NCI-H128 (cell line): ENCODE measurements at regions not wholly inside any gene's neighbourhood (a gene's known extent, or its start where the extent isn't known, plus 50 kb on each side); places are given as distances from the start of the nearest gene placed in this dataset.

Source experiments
- DNase-seq: peaks from one replicate; lab custom pipeline; 2025; ENCODE audit not compliant: unreplicated experiment; lab: John Stamatoyannopoulos, UW

GRCh38 chr18:61153571-61153970 lies 179.7 kb upstream of the CDH20 start:
- no peak for DNase-seq

DNA sequence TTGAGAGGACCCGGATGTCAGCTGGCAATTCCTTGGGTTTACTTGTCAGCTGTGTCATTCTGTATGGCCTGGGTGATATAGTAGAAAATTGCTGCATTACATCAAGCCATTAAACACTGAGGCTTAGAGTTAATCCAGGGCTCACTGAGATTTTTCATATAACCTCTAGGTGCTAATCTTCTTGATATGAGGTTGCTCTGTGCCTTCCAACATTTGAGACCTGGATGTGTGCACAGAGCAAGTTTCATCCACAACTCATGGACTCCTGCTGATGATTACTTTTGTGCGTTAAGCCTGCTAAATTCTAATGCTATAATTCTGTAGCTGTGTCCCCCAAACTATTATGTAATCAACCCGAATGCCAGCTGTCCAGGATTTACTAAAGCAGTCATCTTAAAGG lies 178.4 kb upstream of the CDH20 start:
- no peak for DNase-seq

- no peak for DNase-seq
Observed at GRCh38 chr18:61155586-61155985, 177.6 kb upstream of the CDH20 start.

- no peak for DNase-seq
Observed at GRCh38 chr18:61157451-61157850, 175.8 kb upstream of the CDH20 start.

DNA sequence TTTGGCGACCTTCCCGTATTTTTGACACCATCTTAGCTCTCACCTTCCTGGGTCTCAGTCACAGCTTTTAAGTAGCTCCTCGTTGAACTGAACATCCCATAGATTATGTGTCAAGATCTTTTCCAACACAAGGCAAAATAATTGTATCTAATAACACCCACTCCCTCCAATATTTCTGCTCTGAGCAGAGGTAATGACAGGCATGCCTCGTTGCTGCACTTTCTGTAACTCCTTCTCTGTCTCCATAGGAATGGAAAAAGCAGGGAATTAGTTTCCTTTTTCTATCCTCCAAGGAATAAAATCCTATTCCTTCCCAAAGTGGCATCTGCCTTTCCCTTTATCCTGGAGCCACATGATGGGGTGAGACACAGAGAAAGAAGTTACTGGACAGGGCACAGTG lies 174.0 kb upstream of the CDH20 start:
- DNase-seq = no peak

- no peak for DNase-seq
Observed at GRCh38 chr18:61164321-61164720, 168.9 kb upstream of the CDH20 start.

GRCh38 chr18:61167902-61168301 lies 165.3 kb upstream of the CDH20 start:
- DNase-seq = no peak

DNA sequence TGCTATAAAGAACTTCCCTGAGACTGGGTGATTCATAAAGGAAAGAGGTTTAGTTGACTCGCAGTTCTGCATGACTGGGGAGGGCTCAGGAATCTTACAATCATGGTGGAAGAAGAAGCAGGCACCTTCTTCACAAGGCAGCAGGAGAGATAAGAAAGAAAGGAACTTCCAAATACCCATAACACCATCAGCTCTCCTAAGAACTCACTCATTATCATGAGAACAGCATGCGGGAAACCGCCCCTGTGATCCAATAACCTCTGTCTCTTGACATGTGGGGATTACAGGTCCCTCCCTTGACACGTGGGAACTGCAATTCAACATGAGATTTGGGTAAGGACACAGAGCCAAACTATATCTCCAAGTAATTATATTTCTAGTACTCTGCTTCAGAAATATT lies 163.8 kb upstream of the CDH20 start:
- no peak for DNase-seq

DNA sequence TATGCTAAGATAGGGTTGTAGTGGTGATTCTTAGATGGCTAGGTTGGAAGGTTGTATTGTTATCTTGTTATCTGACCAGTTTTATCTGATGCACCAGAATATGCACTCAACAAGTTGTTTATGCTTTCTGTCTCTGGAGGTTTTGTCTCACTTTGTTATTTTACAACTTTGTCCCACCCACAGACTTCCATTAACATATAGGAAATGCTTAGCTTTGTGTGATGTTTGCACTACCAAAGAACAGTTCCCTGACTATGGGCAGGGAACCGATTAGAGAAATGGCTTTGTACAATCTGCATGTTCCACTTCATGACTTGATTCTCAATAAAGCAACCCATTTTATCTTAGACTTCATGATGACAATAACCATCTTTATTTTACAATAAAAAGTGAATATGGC lies 160.6 kb upstream of the CDH20 start:
- DNase-seq = no peak

GRCh38 chr18:61173554-61173953 lies 159.7 kb upstream of the CDH20 start:
- no peak for DNase-seq

DNA sequence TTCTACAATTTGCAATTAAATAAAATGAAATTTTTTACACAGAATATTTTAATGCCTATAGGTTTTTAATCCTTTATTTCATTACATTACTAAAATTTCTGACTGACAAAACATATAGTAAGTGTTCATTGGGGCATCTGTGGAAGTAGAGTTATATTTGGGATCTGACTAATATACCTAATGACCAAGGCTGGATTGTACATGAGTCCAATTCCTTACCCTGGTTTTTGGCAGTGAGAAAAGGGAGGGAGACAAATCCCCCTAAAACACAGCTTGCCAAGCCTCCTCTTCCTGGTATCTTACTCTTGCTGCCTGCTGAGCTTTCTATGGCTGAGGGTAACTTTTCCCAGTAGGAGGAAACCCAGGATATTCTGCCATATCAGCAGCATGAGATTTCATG lies 149.4 kb upstream of the CDH20 start:
- DNase-seq = no peak

GRCh38 chr18:61187971-61188370 lies 145.3 kb upstream of the CDH20 start:
- no peak for DNase-seq

- DNase-seq = no peak
Observed at GRCh38 chr18:61189376-61189775, 143.9 kb upstream of the CDH20 start.

DNA sequence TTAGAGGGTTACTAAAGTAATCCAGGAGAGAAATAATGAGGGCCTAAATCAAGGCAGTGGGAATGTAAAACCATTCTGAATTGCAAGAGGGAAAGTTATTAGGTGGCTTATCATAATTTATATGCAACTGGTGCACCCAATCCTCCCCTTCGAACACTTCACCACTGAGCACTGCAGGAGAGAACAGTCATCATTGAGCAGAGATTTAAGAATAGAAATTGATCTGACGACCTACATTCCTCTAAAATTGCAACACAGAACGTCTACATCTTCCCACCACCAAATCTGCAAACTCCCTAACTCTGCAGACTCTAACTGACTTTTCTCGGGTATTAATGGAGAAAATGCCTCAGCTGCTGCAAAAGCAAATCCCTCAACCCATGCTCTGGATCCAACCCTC lies 138.5 kb upstream of the CDH20 start:
- no peak for DNase-seq

- DNase-seq = no peak
Observed at GRCh38 chr18:61196750-61197149, 136.5 kb upstream of the CDH20 start.

DNA sequence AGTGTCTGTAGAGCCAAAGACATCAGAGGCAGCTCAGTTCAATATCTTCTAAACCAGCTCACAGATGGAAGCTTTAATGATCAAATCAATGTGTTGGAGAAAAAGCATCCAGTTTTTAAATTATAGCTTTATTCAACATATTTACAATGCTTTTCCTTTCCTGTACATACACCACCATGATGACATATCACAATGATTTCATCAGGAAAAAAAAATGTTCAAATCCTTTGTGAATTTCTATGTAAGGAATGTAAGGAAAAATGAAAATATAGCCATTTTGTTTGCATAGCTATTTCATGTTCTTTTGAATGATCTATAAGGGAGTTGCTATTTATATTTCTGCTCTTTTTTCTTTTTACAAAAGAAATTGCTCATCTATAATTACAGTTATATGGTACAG lies 134.7 kb upstream of the CDH20 start:
- no peak for DNase-seq

GRCh38 chr18:61199171-61199848 lies 133.9 kb upstream of the CDH20 start:
- DNase-seq = no peak

- DNase-seq = no peak
Observed at GRCh38 chr18:61201511-61201910, 131.7 kb upstream of the CDH20 start.

- no peak for DNase-seq
Observed at GRCh38 chr18:61203151-61203550, 130.1 kb upstream of the CDH20 start.

- DNase-seq = no peak
Observed at GRCh38 chr18:61209801-61210200, 123.4 kb upstream of the CDH20 start.

DNA sequence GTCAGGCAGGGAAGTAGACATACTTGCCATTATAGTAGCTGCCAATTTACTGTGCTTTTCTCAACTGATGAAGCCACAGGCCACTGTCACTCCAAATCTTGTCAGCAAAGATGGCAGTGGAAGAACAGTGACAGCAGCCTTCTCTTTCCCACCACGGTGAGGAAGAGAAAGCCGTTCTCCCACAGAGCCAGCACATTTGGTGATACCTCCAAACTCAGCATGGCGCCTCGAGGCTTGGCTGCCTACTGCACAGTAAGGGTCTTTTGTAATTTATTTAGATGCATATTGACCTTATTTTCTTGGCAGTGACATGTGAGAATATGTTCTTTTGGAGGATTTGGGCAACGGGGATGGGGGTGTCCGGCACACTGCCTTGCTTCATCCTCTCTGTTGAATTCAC lies 117.2 kb upstream of the CDH20 start:
- DNase-seq = no peak

GRCh38 chr18:61222206-61222605 lies 111.0 kb upstream of the CDH20 start:
- no peak for DNase-seq

GRCh38 chr18:61225336-61225735 lies 107.9 kb upstream of the CDH20 start:
- DNase-seq = no peak
